RWPE2 (cell line): ENCODE measurements at regions not wholly inside any gene's neighbourhood (a gene's known extent, or its start where the extent isn't known, plus 50 kb on each side); places are given as distances from the start of the nearest gene placed in this dataset.

Source experiments
- ATAC-seq: fragments of 200-7000 bp; cut with Tn5 transposase; 3 replicates; pipeline ENCODE4 v1.9.1; 2021; ENCODE audit warnings: low read depth
- DNase-seq: peaks from one replicate; pipeline ENCODE4 v3.0.0-alpha.2; 2020; ENCODE audit warnings: low spot score
- H3K27ac ChIP-seq: fragments of 450-650 bp; 2 replicates; pipeline ENCODE4 v1.5.1; 2017; ENCODE audit warnings: mild to moderate bottlenecking; ENCODE audit not compliant: poor library complexity, severe bottlenecking
- H3K27me3 ChIP-seq: fragments of 250-450 bp; sonication (Bioruptor Pico); 2 replicates; pipeline ENCODE4 v1.5.1; 2021; ENCODE audit warnings: mild to moderate bottlenecking, moderate library complexity; ENCODE audit not compliant: insufficient read depth, poor library complexity, severe bottlenecking
- H3K36me3 ChIP-seq: fragments of 250-450 bp; sonication (Bioruptor Pico); 2 replicates; pipeline ENCODE4 v1.5.1; 2020; ENCODE audit warnings: low read depth, mild to moderate bottlenecking, moderate library complexity
- H3K4me1 ChIP-seq: fragments of 250-450 bp; sonication (Bioruptor Pico); 2 replicates; pipeline ENCODE4 v1.5.1; 2021; ENCODE audit warnings: mild to moderate bottlenecking, moderate library complexity; ENCODE audit not compliant: insufficient read depth, poor library complexity, severe bottlenecking
- H3K4me3 ChIP-seq: fragments of 250-450 bp; sonication (Bioruptor Pico); 2 replicates; pipeline ENCODE4 v1.5.1; 2021; ENCODE audit warnings: mild to moderate bottlenecking, moderate library complexity; ENCODE audit not compliant: severe bottlenecking
- H3K9me3 ChIP-seq: fragments of 250-450 bp; sonication (Bioruptor Pico); 2 replicates; pipeline ENCODE4 v1.5.1; 2021; ENCODE audit warnings: mild to moderate bottlenecking, moderate library complexity; ENCODE audit not compliant: severe bottlenecking
- TF ChIP-seq, protein P1 (sequence below): fragments of 450-650 bp; IDR thresholded peaks from one replicate; pipeline ENCODE4 v1.5.1; 2017; ENCODE audit warnings: mild to moderate bottlenecking, moderate library complexity; ENCODE audit not compliant: poor library complexity, severe bottlenecking

- Histone ChIP-seq H3K27me3 (no peaks in the 10 kb centered on the region), H3K27ac (no peak overlapping the region), H3K36me3 (no peaks in the 10 kb centered on the region), H3K4me1 (no peaks in the 10 kb centered on the region), H3K4me3 (no peak overlapping the region), H3K9me3 (no peaks in the 10 kb centered on the region)
- DNase-seq = no peak
- no peak for ATAC-seq
- TF ChIP-seq, protein P1, sequence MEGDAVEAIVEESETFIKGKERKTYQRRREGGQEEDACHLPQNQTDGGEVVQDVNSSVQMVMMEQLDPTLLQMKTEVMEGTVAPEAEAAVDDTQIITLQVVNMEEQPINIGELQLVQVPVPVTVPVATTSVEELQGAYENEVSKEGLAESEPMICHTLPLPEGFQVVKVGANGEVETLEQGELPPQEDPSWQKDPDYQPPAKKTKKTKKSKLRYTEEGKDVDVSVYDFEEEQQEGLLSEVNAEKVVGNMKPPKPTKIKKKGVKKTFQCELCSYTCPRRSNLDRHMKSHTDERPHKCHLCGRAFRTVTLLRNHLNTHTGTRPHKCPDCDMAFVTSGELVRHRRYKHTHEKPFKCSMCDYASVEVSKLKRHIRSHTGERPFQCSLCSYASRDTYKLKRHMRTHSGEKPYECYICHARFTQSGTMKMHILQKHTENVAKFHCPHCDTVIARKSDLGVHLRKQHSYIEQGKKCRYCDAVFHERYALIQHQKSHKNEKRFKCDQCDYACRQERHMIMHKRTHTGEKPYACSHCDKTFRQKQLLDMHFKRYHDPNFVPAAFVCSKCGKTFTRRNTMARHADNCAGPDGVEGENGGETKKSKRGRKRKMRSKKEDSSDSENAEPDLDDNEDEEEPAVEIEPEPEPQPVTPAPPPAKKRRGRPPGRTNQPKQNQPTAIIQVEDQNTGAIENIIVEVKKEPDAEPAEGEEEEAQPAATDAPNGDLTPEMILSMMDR = peak; percentile 27
Observed at GRCh38 chr3:80060664-80061063, 292.9 kb upstream of the ROBO1 start.

DNA sequence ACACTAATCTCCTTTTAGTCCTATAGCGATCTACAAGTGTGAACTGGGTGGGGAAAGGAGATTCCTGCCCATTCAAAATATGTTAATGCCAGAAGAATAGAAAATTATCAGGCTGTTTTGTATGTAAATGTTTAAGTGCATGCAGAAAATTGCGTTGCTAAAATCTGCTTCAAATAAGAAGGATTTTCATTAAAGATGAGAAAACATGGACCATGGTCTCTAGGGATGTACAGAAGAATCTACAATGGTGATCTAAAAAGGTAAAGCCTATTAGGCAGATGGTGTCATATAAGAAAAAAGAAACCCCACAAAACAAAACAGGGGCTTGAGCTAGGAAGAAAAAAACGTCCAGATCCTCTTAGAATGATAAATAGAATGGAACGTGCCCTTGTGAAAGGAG, 287.5 kb upstream of the ROBO1 start:
- H3K4me3 ChIP-seq = no peak overlapping the region
- H3K9me3 ChIP-seq = no peaks in the 10 kb centered on the region
- H3K4me1 ChIP-seq = no peaks in the 10 kb centered on the region
- no peak for DNase-seq
- no peaks in the 10 kb centered on the region for H3K27me3 ChIP-seq
- TF ChIP-seq, protein P1 = no peak
- no peak overlapping the region for H3K27ac ChIP-seq
- no peak for ATAC-seq
- no peaks in the 10 kb centered on the region for H3K36me3 ChIP-seq

DNA sequence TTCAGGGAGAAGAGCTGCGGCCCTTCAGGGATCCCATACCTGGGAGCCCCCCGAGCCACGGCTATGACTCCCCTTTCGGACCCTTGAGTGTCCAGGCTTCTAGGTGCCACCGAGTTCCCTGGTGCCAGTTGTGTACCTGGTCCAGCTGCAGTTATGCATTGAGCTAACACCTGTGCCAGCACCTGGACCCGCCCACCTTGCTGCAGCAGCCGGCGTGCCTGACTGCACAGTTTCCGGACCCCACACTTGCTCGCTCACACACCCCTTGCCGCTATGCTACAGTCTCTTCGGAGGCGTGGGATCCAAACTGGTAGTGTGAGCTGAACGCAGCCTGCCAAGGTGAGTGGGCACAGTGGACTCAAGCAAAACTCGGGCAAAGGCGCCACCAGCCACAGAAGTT, 284.5 kb upstream of the ROBO1 start:
- no peak for ATAC-seq
- TF ChIP-seq, protein P1 = no peak
- no peak for DNase-seq

GRCh38 chr3:80051602-80051962, 283.8 kb upstream of the ROBO1 start:
- TF ChIP-seq, protein P1 = no peak
- no peaks in the 10 kb centered on the region for H3K36me3 ChIP-seq
- no peaks in the 10 kb centered on the region for H3K9me3 ChIP-seq
- H3K27ac ChIP-seq = no peak overlapping the region
- DNase-seq (no peak), ATAC-seq (no peak)
- H3K4me1 ChIP-seq = no peaks in the 10 kb centered on the region
- H3K4me3 ChIP-seq = no peak overlapping the region
- no peaks in the 10 kb centered on the region for H3K27me3 ChIP-seq

More for the DNA sequence above, 284.5 kb upstream of the ROBO1 start:
- H3K4me1 ChIP-seq = no peaks in the 10 kb centered on the region
- H3K36me3 ChIP-seq = no peaks in the 10 kb centered on the region
- H3K4me3 ChIP-seq = no peak overlapping the region
- H3K9me3 ChIP-seq = no peaks in the 10 kb centered on the region
- H3K27ac ChIP-seq = no peak overlapping the region
- no peaks in the 10 kb centered on the region for H3K27me3 ChIP-seq

- no peaks in the 10 kb centered on the region for H3K4me1 ChIP-seq
- H3K36me3 ChIP-seq = no peaks in the 10 kb centered on the region
- no peak overlapping the region for H3K4me3 ChIP-seq
- no peaks in the 10 kb centered on the region for H3K27me3 ChIP-seq
- no peaks in the 10 kb centered on the region for H3K9me3 ChIP-seq
- no peak overlapping the region for H3K27ac ChIP-seq
- TF ChIP-seq, protein P1 = no peak
- DNase-seq (no peak), ATAC-seq (no peak)
Observed at GRCh38 chr3:80050826-80051601, 283.2 kb upstream of the ROBO1 start.
